ENCODE measurements at regions not wholly inside any gene's neighbourhood (a gene's known extent, or its start where the extent isn't known, plus 50 kb on each side); places are given as distances from the start of the nearest gene placed in this dataset.

DNA sequence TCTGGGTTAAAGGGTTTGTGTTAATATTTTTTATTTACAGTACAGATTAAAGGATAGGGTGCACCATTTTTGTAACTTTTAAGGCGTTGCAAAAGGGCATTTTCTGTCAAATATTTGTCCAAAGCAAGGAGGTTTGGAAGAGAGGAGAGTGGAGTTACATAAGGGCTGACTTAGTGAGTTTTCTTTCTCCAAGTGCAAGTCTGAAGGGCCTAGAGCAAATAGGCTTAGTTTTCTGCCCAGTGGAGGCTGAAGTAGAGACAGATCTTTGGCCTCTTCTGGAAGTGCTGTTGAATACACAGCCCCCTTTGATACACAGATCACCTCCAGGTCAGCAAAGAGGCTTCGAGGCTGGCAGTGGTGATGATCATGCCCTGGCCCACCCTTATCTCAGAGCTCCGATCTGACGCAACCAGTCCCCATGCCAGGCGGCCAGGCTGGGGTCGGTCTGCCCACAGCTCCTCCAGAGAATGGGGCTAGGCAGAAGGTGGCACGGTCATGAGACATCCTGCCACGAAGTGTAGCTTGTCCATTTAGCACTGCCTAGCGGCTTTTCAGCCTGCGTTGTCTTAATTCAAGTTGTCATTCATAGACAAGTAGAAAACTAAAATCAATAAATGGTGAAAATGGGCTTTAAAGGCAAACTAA, 79.5 kb upstream of the IRX3 start:
- DNase-seq (ENCODE audit: low read depth in 2 of 2): no peak

GRCh38 chr16:54363766-54364165, 77.2 kb upstream of the IRX3 start:
- no peak for DNase-seq (ENCODE audit: low read depth in 2 of 2)

DNA sequence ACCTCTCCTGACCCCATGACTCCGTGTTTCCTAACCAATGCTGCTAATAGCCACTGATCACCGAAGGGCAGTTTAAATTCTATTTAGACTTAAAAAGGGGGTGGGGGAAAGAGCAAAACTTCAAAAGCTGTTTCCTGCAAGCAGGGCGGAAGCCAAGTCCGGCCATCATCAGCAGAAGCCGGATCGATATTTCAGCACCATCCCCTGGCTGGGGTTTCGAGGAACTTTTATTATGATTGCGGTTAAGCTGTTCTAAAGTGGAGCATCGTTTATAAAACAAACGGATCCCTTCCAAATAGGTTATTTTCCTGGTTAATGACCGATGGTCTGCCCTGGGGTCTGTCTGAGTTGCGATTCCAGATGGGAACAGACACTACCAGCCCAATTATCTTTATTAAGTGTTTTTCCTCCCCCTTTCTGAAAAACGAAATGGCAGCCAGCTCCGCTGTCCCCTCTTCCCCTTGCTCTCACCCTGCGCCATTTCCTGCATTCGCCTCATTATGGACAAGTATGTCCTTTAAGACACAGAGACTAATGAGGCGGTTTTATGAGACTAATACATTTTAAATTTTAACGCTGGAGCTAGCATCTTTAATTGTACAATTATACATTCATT, 76.1 kb upstream of the IRX3 start:
- DNase-seq (ENCODE audit: low read depth in 2 of 2): no peak

- no peak for DNase-seq (ENCODE audit: low read depth in 2 of 2)
Measured at GRCh38 chr16:54361246-54361645, 74.7 kb upstream of the IRX3 start.

- DNase-seq (ENCODE audit: low read depth in 2 of 2): no peak
Measured at GRCh38 chr16:54360681-54361080, 74.1 kb upstream of the IRX3 start.

DNA sequence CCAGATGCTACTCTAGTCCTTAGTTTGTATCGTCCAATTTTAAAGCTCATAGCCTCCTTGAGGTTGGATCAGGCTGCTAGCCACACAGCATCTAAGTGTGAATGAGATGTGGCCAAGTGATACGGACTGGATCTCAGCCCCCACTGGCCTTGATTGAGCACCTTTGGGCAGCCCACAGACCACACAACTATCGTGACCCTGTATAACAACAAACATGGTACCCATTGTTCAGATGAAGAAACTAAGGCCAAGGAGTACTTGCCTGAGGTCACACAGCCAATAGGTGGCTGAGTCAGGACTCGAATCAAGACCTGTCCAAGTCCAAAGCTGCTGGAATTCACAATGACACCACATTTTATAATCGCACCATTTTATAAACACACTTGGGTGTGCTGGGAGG, 73.0 kb upstream of the IRX3 start:
- DNase-seq (ENCODE audit: low read depth in 2 of 2): no peak

DNA sequence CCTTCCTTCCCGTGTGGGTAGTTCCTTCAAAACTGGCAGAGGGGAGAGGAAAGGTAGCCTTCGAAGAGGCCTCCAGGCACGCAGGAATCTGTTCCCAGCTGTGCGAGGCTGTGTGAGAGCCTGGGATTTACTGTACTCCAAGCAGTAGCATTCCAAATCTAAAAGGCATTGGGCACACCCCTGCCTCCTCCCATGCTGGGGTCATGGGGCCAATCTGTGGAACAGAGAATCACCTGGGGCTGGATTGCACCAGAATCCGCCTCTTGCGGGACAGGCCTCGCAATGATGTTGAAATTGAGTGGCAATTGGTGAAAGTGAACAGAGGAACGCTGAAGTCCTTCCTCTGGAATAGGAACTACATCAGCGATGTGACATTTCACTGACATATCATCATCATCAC, 72.5 kb upstream of the IRX3 start:
- no peak for DNase-seq (ENCODE audit: low read depth in 2 of 2)

GRCh38 chr16:54356391-54356790, 69.8 kb upstream of the IRX3 start:
- DNase-seq (ENCODE audit: low read depth in 2 of 2): no peak

- no peak for DNase-seq (ENCODE audit: low read depth in 2 of 2)
Measured at GRCh38 chr16:54355251-54355650, 68.7 kb upstream of the IRX3 start.

DNA sequence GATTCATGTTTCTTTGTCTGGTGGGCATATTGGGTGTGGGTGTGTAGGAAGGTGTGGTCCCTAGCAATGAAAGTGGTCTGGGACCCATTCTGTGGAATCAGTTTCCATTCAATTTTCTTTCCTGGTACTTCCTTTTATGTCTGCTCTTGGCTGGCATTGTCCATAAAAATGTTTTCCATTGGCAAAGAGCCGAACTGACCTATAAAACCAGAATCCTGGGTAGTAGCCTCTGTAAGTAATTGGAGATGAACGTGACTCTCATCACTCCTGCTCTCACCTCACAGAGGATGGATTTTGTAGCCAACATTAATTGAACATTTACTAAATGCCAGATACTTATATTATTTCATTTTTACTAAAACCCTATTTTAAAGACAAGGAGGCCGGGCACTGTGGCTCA, 66.5 kb upstream of the IRX3 start:
- DNase-seq (ENCODE audit: low read depth in 2 of 2): no peak

- no peak for DNase-seq (ENCODE audit: low read depth in 2 of 2)
Measured at GRCh38 chr16:54351171-54351570, 64.6 kb upstream of the IRX3 start.

- DNase-seq (ENCODE audit: low read depth in 2 of 2): no peak
Measured at GRCh38 chr16:54347961-54348360, 61.4 kb upstream of the IRX3 start.

- no peak for DNase-seq (ENCODE audit: low read depth in 2 of 2)
Measured at GRCh38 chr16:54346041-54346440, 59.5 kb upstream of the IRX3 start.

GRCh38 chr16:54344646-54345630, 58.4 kb upstream of the IRX3 start:
- no peak for DNase-seq (ENCODE audit: low read depth in 2 of 2)

GRCh38 chr16:54342966-54343365, 56.4 kb upstream of the IRX3 start:
- DNase-seq (ENCODE audit: low read depth in 2 of 2): no peak

- no peak for DNase-seq (ENCODE audit: low read depth in 2 of 2)
Measured at GRCh38 chr16:54341892-54342776, 55.5 kb upstream of the IRX3 start.

DNA sequence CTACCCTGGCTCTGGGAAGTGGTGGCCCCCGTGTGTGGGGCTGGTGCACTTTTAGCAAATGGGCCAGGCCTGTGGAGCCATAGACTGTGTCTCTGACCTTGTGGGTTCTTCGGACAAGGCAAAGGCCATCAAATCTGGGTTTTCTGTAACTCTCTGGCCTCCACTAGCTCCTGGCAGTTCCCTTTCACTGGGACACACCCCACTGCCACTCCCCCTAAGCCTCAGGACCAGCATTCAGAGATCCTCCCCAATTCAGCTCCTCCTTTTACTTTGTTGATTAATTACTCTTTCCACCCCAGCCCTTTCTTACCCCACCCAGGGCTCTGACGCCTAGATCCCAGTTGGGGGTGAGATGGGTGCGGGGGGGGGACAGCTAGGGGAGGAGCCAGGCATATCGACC, 53.9 kb upstream of the IRX3 start:
- DNase-seq (ENCODE audit: low read depth in 2 of 2): no peak

DNA sequence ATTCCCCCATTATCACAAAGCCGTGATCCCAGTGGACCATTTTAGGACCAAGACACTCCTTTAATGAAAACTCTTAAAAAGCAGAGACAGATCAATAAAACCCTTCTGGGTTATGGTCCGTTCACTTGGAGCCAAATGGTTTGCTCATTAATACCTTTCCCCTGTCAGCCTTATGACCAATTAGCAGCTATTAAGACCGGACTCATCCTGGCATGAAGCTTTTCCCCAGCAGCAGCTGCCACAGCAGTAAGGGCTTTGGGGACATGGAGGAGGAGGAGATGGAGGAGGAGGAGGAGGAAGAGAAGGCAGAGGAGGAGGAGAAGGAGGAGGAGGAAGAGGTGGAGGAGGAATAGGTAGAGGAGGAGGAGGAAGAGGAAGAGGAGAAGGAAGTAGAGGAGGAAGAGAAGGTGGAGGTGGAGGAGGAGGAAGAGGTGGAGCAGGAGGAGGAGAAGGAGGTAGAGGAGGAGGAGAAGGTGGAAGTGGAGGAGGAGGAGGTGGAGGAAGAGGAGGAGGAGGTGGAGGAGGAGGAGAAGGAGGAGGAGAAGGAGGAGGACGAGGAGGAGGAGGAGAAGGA, 50.1 kb upstream of the IRX3 start:
- no peak for DNase-seq (ENCODE audit: low read depth in 2 of 2)
